Neural cell (in vitro differentiated cells): ENCODE measurements at regions not wholly inside any gene's neighbourhood (a gene's known extent, or its start where the extent isn't known, plus 50 kb on each side); places are given as distances from the start of the nearest gene placed in this dataset.

ENCODE experiments used
- EP300 ChIP-seq: fragments of 450-650 bp; conservative IDR thresholded peaks from 2 replicates; pipeline ENCODE4 v1.6.1; 2014; ENCODE audit warnings: antibody characterized with exemption, mild to moderate bottlenecking, moderate library complexity; ENCODE audit not compliant: poor library complexity, severe bottlenecking
- EZH2 ChIP-seq: fragments of 200-600, 300-800 bp; shearing (Covaris generic), sonication (generic); IDR thresholded peaks from 2 replicates; pipeline ENCODE4 v1.6.1; 2014; ENCODE audit warnings: antibody characterized with exemption, low read length, borderline replicate concordance, mild to moderate bottlenecking; ENCODE audit not compliant: insufficient read depth, poor library complexity, severe bottlenecking
- MXI1 ChIP-seq: fragments of 450-650 bp; conservative IDR thresholded peaks from 2 replicates; pipeline ENCODE4 v1.6.1; 2014; ENCODE audit warnings: antibody characterized with exemption, mild to moderate bottlenecking; ENCODE audit not compliant: poor library complexity, severe bottlenecking
- POLR2AphosphoS5 ChIP-seq: IDR thresholded peaks from 2 replicates; pipeline ENCODE4 v1.6.1; 2012
- RAD21 ChIP-seq: fragments of 450-650 bp; conservative IDR thresholded peaks from 2 replicates; pipeline ENCODE4 v1.6.1; 2014; ENCODE audit warnings: antibody characterized with exemption, mild to moderate bottlenecking, moderate library complexity
- REST ChIP-seq: IDR thresholded peaks from 2 replicates; pipeline ENCODE4 v1.6.1; 2012; ENCODE audit warnings: borderline replicate concordance
- SMC3 ChIP-seq: fragments of 450-650 bp; conservative IDR thresholded peaks from 2 replicates; pipeline ENCODE4 v1.6.1; 2014; ENCODE audit warnings: antibody characterized with exemption, mild to moderate bottlenecking, moderate library complexity; ENCODE audit not compliant: poor library complexity
- TAF1 ChIP-seq: IDR thresholded peaks from 2 replicates; pipeline ENCODE4 v1.6.1; 2012; ENCODE audit warnings: low read depth
- TF ChIP-seq, protein P1 (sequence below): fragments of 450-650 bp; IDR thresholded peaks from 2 replicates; pipeline ENCODE4 v1.5.1; 2014; ENCODE audit warnings: antibody characterized with exemption, mild to moderate bottlenecking, moderate library complexity; ENCODE audit not compliant: poor library complexity, severe bottlenecking

- TF ChIP-seq, protein P1, sequence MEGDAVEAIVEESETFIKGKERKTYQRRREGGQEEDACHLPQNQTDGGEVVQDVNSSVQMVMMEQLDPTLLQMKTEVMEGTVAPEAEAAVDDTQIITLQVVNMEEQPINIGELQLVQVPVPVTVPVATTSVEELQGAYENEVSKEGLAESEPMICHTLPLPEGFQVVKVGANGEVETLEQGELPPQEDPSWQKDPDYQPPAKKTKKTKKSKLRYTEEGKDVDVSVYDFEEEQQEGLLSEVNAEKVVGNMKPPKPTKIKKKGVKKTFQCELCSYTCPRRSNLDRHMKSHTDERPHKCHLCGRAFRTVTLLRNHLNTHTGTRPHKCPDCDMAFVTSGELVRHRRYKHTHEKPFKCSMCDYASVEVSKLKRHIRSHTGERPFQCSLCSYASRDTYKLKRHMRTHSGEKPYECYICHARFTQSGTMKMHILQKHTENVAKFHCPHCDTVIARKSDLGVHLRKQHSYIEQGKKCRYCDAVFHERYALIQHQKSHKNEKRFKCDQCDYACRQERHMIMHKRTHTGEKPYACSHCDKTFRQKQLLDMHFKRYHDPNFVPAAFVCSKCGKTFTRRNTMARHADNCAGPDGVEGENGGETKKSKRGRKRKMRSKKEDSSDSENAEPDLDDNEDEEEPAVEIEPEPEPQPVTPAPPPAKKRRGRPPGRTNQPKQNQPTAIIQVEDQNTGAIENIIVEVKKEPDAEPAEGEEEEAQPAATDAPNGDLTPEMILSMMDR: no peak
- no peak for TF ChIP-seq REST
- TF ChIP-seq EZH2: no peak
- no peak for TF ChIP-seq TAF1
- TF ChIP-seq POLR2AphosphoS5: no peak
- TF ChIP-seq SMC3: no peak
- TF ChIP-seq EP300: no peak
- TF ChIP-seq MXI1: no peak
- no peak for TF ChIP-seq RAD21
Observed at GRCh38 chrX:30950391-30950790, 61.3 kb upstream of the TAB3 start.
